ENCODE measurements at regions not wholly inside any gene's neighbourhood (a gene's known extent, or its start where the extent isn't known, plus 50 kb on each side); places are given as distances from the start of the nearest gene placed in this dataset.

- TF ChIP-seq CTCF (IDR thresholded peaks at IDR 0.05; ENCODE audit: low read depth, low read length) (no peak), EZH2phosphoT487 (IDR thresholded peaks at IDR 0.05; ENCODE audit: low read depth) (no peak)
These were observed 237.3 kb downstream of the OSR1 start for GRCh38 chr2:19120941-19121750.
